8988T (cell line): ENCODE measurements at regions not wholly inside any gene's neighbourhood (a gene's known extent, or its start where the extent isn't known, plus 50 kb on each side); places are given as distances from the start of the nearest gene placed in this dataset.
"Not testable (repeated sequence)": the region's sequence is repeated elsewhere in the genome, so short reads cannot be mapped to it uniquely, and the experiment has no call there.

ENCODE experiments used
- DNase-seq: peaks from one replicate; pipeline ENCODE4 v3.0.0; 2011

GRCh38 chr1:193931356-193931755 lies 744.9 kb upstream of the B3GALT2 start:
- DNase-seq, result no peak

GRCh38 chr1:193929374-193930033 lies 743.1 kb upstream of the B3GALT2 start:
- DNase-seq, result no peak

GRCh38 chr1:193927550-193927949 lies 741.1 kb upstream of the B3GALT2 start:
- no peak for DNase-seq

GRCh38 chr1:193926956-193927355 lies 740.5 kb upstream of the B3GALT2 start:
- no peak for DNase-seq

GRCh38 chr1:193919827-193920226 lies 733.4 kb upstream of the B3GALT2 start:
- DNase-seq, result no peak

- DNase-seq, result no peak
Observed at GRCh38 chr1:193916452-193916851, 730.0 kb upstream of the B3GALT2 start.

GRCh38 chr1:193914871-193915270 lies 728.5 kb upstream of the B3GALT2 start:
- no peak for DNase-seq

- no peak for DNase-seq
Observed at GRCh38 chr1:193909406-193910082, 723.1 kb upstream of the B3GALT2 start.

- DNase-seq, result no peak
Observed at GRCh38 chr1:193905288-193906085, 719.1 kb upstream of the B3GALT2 start.

GRCh38 chr1:193891788-193892187 lies 705.4 kb upstream of the B3GALT2 start:
- no peak for DNase-seq

- no peak for DNase-seq
Observed at GRCh38 chr1:193890935-193891334, 704.5 kb upstream of the B3GALT2 start.

- no peak for DNase-seq
Observed at GRCh38 chr1:193884848-193885558, 698.6 kb upstream of the B3GALT2 start.

GRCh38 chr1:193877920-193878319 lies 691.5 kb upstream of the B3GALT2 start:
- DNase-seq, result not testable (repeated sequence)

GRCh38 chr1:193868425-193868824 lies 682.0 kb upstream of the B3GALT2 start:
- DNase-seq, result no peak

GRCh38 chr1:193856261-193856660 lies 669.8 kb upstream of the B3GALT2 start:
- no peak for DNase-seq

- no peak for DNase-seq
Observed at GRCh38 chr1:193850745-193851144, 664.3 kb upstream of the B3GALT2 start.

GRCh38 chr1:193846876-193847604 lies 660.6 kb upstream of the B3GALT2 start:
- no peak for DNase-seq

GRCh38 chr1:193846411-193846810 lies 660.0 kb upstream of the B3GALT2 start:
- DNase-seq, result no peak

GRCh38 chr1:193841857-193842256 lies 655.4 kb upstream of the B3GALT2 start:
- no peak for DNase-seq

- DNase-seq, result no peak
Observed at GRCh38 chr1:193831465-193831864, 645.1 kb upstream of the B3GALT2 start.

GRCh38 chr1:193827516-193827915 lies 641.1 kb upstream of the B3GALT2 start:
- DNase-seq, result no peak

GRCh38 chr1:193819376-193819775 lies 633.0 kb upstream of the B3GALT2 start:
- no peak for DNase-seq

- no peak for DNase-seq
Observed at GRCh38 chr1:193807208-193807607, 620.8 kb upstream of the B3GALT2 start.
